GM12892 (cell line): ENCODE measurements at regions not wholly inside any gene's neighbourhood (a gene's known extent, or its start where the extent isn't known, plus 50 kb on each side); places are given as distances from the start of the nearest gene placed in this dataset.

Source experiments
- POLR2A ChIP-seq: IDR thresholded peaks from 2 replicates; pipeline ENCODE4 v1.6.1; 2011; ENCODE audit warnings: low read depth, low read length, control low read depth
- POLR2AphosphoS5 ChIP-seq: IDR thresholded peaks from 2 replicates; pipeline ENCODE4 v1.6.1; 2011; ENCODE audit warnings: low read depth, low read length, control low read depth

DNA sequence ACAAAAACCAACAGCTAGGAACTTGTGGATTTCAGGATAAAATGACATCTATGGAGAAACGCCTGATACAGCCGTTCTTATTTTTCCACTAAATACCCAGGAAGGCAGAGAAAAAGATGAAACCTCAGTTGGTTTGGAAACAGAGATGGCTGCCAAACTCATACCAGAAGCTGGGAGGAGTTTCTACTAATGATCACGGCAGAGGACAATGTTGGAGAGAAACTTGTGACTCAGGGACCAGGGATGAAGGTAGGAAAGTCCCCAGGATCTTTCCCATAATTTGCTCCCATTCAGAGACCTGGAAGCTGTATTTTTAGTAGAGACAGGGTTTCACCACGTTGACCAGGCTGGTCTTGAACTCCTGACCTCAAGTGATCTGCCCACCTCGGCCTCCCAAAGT is 187.1 kb upstream of the IER5L start:
- TF ChIP-seq POLR2A (no peak), POLR2AphosphoS5 (no peak)
